Calu3 (cell line): ENCODE measurements at regions not wholly inside any gene's neighbourhood (a gene's known extent, or its start where the extent isn't known, plus 50 kb on each side); places are given as distances from the start of the nearest gene placed in this dataset.
A peak's percentile ranks its signal among the peaks of the same experiment; 100 is the strongest.

Experiments
- BruUV-seq: library from RNA; stranded (reverse); fragments of 400-500 nt; replicated peaks from 2 replicates; lab custom pipeline; 2021; lab: Mats Ljungman, UMichigan
- CTCF ChIA-PET: fragments of 300-600 bp; sonication (Branson Sonifier 250); formaldehyde crosslinking; loops from one replicate; lab custom pipeline; 2022; ENCODE audit warnings: antibody characterized with exemption; lab: Charles Lee
- DNase-seq: peaks from one replicate; pipeline ENCODE4 v3.0.0; 2022
- H3K27ac Mint-ChIP-seq: one replicate; pipeline ENCODE4 v1.8.0; 2022; ENCODE audit warnings: mixed read lengths; ENCODE audit not compliant: unreplicated experiment
- H3K27me3 Mint-ChIP-seq: one replicate; pipeline ENCODE4 v1.8.0; 2022; ENCODE audit warnings: mixed read lengths; ENCODE audit not compliant: unreplicated experiment
- H3K36me3 Mint-ChIP-seq: one replicate; pipeline ENCODE4 v1.8.0; 2022; ENCODE audit warnings: mild to moderate bottlenecking, moderate library complexity, mixed read lengths; ENCODE audit not compliant: insufficient read depth, unreplicated experiment
- H3K4me1 Mint-ChIP-seq: one replicate; pipeline ENCODE4 v1.8.0; 2022; ENCODE audit warnings: mild to moderate bottlenecking, low read depth, mixed read lengths; ENCODE audit not compliant: unreplicated experiment
- H3K4me3 Mint-ChIP-seq: one replicate; pipeline ENCODE4 v1.8.0; 2022; ENCODE audit warnings: mild to moderate bottlenecking, low read depth, moderate library complexity, mixed read lengths; ENCODE audit not compliant: unreplicated experiment
- H3K9me3 Mint-ChIP-seq: one replicate; pipeline ENCODE4 v1.8.0; 2022; ENCODE audit warnings: low read depth, mixed read lengths; ENCODE audit not compliant: unreplicated experiment
- intact Hi-C: fragments of 100-400 bp; cut with micrococcal nuclease; formaldehyde crosslinking; loops from one replicate; pipeline ENCODE4 v1.10.0; 2022; ENCODE audit not compliant: unreplicated experiment
- TF ChIP-seq, protein P1 (sequence below): fragments of 200-600 bp; IDR thresholded peaks from one replicate; pipeline ENCODE4 v1.8.0; 2022; ENCODE audit warnings: antibody characterized with exemption; ENCODE audit not compliant: unreplicated experiment

DNA sequence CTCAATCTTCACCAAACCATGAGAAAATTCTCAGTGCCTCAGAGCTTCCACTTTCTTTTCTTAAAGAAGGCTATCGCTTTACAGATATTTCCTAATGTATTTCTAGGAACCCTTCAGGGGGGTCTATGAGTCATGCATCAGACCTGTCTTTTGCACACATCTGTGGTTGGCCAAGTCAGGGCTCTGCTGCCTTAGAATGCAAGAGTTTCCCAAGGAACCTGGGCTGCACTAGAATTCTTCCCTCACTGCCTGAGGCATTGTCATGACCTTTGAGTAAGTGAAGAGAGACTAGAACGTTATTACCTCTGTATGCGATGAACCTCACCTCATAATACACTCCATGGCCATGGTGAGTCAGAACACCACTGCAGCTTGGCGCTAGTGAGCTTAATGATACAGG, 365.0 kb upstream of the ID4 start:
- TF ChIP-seq, protein P1, sequence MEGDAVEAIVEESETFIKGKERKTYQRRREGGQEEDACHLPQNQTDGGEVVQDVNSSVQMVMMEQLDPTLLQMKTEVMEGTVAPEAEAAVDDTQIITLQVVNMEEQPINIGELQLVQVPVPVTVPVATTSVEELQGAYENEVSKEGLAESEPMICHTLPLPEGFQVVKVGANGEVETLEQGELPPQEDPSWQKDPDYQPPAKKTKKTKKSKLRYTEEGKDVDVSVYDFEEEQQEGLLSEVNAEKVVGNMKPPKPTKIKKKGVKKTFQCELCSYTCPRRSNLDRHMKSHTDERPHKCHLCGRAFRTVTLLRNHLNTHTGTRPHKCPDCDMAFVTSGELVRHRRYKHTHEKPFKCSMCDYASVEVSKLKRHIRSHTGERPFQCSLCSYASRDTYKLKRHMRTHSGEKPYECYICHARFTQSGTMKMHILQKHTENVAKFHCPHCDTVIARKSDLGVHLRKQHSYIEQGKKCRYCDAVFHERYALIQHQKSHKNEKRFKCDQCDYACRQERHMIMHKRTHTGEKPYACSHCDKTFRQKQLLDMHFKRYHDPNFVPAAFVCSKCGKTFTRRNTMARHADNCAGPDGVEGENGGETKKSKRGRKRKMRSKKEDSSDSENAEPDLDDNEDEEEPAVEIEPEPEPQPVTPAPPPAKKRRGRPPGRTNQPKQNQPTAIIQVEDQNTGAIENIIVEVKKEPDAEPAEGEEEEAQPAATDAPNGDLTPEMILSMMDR: no peak
- intact Hi-C loops: loop anchor here (10.0 kb wide), 2 partner anchors 383 to 583 kb away; no protein-coding TSS in a partner anchor
- peak; percentile 67 for DNase-seq
- Mint-ChIP-seq H3K27me3 (no peaks in the 10 kb centered on the region), H3K4me1 (peaks cover 2% of the 10 kb centered on the region), H3K27ac (no peak overlapping the region), H3K36me3 (no peaks in the 10 kb centered on the region), H3K4me3 (no peak overlapping the region), H3K9me3 (peaks cover 4% of the 10 kb centered on the region)
- no TSS peak for BruUV-seq
- CTCF ChIA-PET: interaction anchor here (1.0 kb wide), 1 partner anchor 23 kb away, joined by 5 read pairs; no protein-coding TSS in a partner anchor

DNA sequence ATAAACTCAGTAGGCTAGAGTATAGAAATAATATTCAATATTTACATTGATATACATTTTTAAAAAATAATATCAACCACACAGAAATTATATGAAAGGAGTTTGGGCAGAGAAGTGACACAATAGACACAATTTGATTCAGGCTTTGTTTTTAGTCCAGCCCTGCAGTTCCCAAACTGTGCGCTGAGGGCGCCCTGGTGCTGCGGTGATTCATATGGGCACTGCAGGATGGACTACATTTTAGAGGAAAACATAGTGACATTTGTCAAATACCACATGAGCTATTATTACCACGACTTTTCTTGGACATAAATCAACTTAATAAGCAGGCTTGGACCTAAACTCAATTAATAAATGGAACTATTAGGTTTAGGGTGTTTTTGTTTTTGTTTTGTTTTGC, 364.3 kb upstream of the ID4 start:
- intact Hi-C loops: loop anchor here (10.0 kb wide), 2 partner anchors 382 to 582 kb away; no protein-coding TSS in a partner anchor
- Mint-ChIP-seq H3K4me1 (peaks cover 9% of the 10 kb centered on the region), H3K36me3 (no peaks in the 10 kb centered on the region), H3K27ac (no peak overlapping the region), H3K4me3 (no peak overlapping the region), H3K9me3 (peaks cover 4% of the 10 kb centered on the region), H3K27me3 (no peaks in the 10 kb centered on the region)
- DNase-seq: peak; percentile 27
- TF ChIP-seq, protein P1: peak; percentile 35
- CTCF ChIA-PET: interaction anchor here (1.0 kb wide), 1 partner anchor 24 kb away, joined by 5 read pairs; no protein-coding TSS in a partner anchor
- no TSS peak for BruUV-seq

DNA sequence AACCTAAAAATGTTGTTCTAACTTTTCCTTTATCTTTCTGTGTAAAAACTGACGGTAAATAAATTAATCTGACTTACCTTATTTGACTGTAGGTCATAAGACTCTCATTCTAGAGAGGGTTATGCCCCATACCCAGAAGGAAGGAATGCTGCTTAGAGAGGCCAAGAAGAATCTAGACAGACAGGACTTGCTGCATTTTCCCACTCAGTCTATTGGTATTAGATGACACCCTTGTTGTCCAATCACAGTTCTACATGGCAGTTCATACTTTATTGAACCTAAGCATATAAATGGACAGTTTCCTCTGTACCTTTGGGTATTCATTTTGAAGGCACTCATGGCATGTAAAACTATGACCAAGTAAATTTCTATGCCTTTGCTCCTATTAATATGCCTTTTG, 359.6 kb upstream of the ID4 start:
- DNase-seq: peak; percentile 56
- TF ChIP-seq, protein P1: no peak
- intact Hi-C loops: loop anchor here (10.0 kb wide), 2 partner anchors 377 to 577 kb away; no protein-coding TSS in a partner anchor
- Mint-ChIP-seq H3K27ac (no peak overlapping the region), H3K36me3 (no peaks in the 10 kb centered on the region), H3K4me3 (no peak overlapping the region), H3K9me3 (peaks cover 4% of the 10 kb centered on the region), H3K4me1 (peaks cover 23% of the 10 kb centered on the region), H3K27me3 (no peaks in the 10 kb centered on the region)
- CTCF ChIA-PET: interaction anchor here (1.5 kb wide), 1 partner anchor 29 kb away, joined by 3 read pairs; no protein-coding TSS in a partner anchor
- no TSS peak for BruUV-seq

DNA sequence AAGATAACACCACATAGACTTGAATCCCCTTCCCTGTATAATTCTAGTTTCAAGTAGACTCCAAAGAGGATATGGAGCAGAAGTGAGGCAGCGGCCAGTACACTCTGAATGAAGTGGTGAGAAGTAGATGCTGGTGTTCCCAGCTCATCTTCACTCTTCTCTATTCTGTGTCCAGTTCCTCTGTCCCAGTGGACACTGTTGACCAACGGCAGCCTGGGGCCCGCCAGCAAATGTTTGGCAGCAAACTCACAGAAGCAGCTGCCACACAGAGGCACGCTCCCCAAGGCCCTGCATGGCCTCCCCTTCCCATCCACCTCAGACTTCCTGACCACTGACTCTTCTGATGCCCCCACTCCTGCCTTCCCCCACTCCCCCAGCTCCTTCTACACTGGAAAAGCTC, 358.9 kb upstream of the ID4 start:
- H3K9me3 Mint-ChIP-seq: peaks cover 7% of the 10 kb centered on the region
- H3K27ac Mint-ChIP-seq: peak overlapping the region; percentile 30
- H3K27me3 Mint-ChIP-seq: no peaks in the 10 kb centered on the region
- no peak for DNase-seq
- H3K36me3 Mint-ChIP-seq: no peaks in the 10 kb centered on the region
- no peak overlapping the region for H3K4me3 Mint-ChIP-seq
- BruUV-seq: no TSS peak
- TF ChIP-seq, protein P1: no peak
- CTCF ChIA-PET: interaction anchor here (0.6 to 1.5 kb wide), 2 partner anchors 30 to 1498 kb away, joined by 3 read pairs; no protein-coding TSS in a partner anchor
- H3K4me1 Mint-ChIP-seq: peaks cover 23% of the 10 kb centered on the region
- intact Hi-C loops: loop anchor here (10.0 kb wide), 2 partner anchors 377 to 577 kb away; no protein-coding TSS in a partner anchor
